CD14-positive monocyte (primary cell): ENCODE measurements at regions not wholly inside any gene's neighbourhood (a gene's known extent, or its start where the extent isn't known, plus 50 kb on each side); places are given as distances from the start of the nearest gene placed in this dataset.

ENCODE experiments used
- DNase-seq, 3 donors: peaks; one replicate each; pipeline ENCODE4 v3.0.0-alpha.2; 2011 to 2022
- H2AFZ ChIP-seq: 2 replicates; pipeline ENCODE4 v1.6.0; 2012; ENCODE audit warnings: mild to moderate bottlenecking, low read depth, low read length, inconsistent platforms; ENCODE audit not compliant: insufficient read depth, poor library complexity, severe bottlenecking
- H3K27ac ChIP-seq, 2 donors: 1 replicate in 1 of 2; 2 replicates in 1 of 2; pipeline ENCODE4 v1.5.1; 2012 to 2013; ENCODE audit warnings: low read length in 2 of 2, control low read depth in 1 of 2, inconsistent platforms in 1 of 2, low read depth in 1 of 2, mild to moderate bottlenecking in 1 of 2
- H3K27me3 ChIP-seq, 2 donors: one replicate each; pipeline versions ENCODE4 v1.6.0 to v1.6.1; 2011 to 2013; ENCODE audit warnings: low read length in 2 of 2; ENCODE audit not compliant: control insufficient read depth in 2 of 2, insufficient read depth in 2 of 2
- H3K36me3 ChIP-seq, 2 donors: replicated peaks in 1 of 2; 1 replicate in 1 of 2; 2 replicates in 1 of 2; pipeline versions ENCODE4 v1.5.1 to v1.6.1; 2012 to 2013; ENCODE audit warnings: low read length in 2 of 2, control low read depth in 1 of 2, inconsistent platforms in 1 of 2, mild to moderate bottlenecking in 1 of 2; ENCODE audit not compliant: insufficient read depth in 2 of 2, control insufficient read depth in 1 of 2
- H3K4me1 ChIP-seq, 2 donors: 1 replicate in 1 of 2; 2 replicates in 1 of 2; pipeline versions ENCODE4 v1.5.1 to v1.6.1; 2012 to 2013; ENCODE audit warnings: low read length in 2 of 2, control low read depth in 1 of 2, inconsistent platforms in 1 of 2, mild to moderate bottlenecking in 1 of 2, moderate library complexity in 1 of 2; ENCODE audit not compliant: insufficient read depth in 2 of 2, control insufficient read depth in 1 of 2
- H3K4me2 ChIP-seq: replicated peaks from 2 replicates; pipeline ENCODE3; 2012; ENCODE audit warnings: low read length, moderate library complexity, mild to moderate bottlenecking; ENCODE audit not compliant: poor library complexity, severe bottlenecking; ENCODE audit errors: extremely low read depth
- H3K4me3 ChIP-seq, 3 experiments: fragments of 200-600 bp in 1 of 3; sonication (generic) in 1 of 3; replicated peaks in 1 of 3; 1 replicate in 2 of 3; 2 replicates in 1 of 3; pipeline ENCODE4 v1.5.1; 2011 to 2013; ENCODE audit warnings: low read length in 3 of 3, mild to moderate bottlenecking in 3 of 3, control low read depth in 2 of 3, low read depth in 2 of 3, inconsistent platforms in 1 of 3, moderate library complexity in 1 of 3
- H3K79me2 ChIP-seq: 2 replicates; pipeline ENCODE4 v1.6.0; 2012; ENCODE audit warnings: mild to moderate bottlenecking, control low read depth, inconsistent platforms, low read length, moderate library complexity; ENCODE audit not compliant: insufficient read depth
- H3K9ac ChIP-seq: 2 replicates; pipeline ENCODE4 v1.6.0; 2017; ENCODE audit warnings: low read length, mild to moderate bottlenecking; ENCODE audit not compliant: insufficient read depth, poor library complexity, severe bottlenecking
- H3K9me3 ChIP-seq, 2 donors: replicated peaks in 1 of 2; 1 replicate in 1 of 2; 2 replicates in 1 of 2; pipeline versions ENCODE4 v1.5.1 to v1.6.1; 2012 to 2013; ENCODE audit warnings: low read length in 2 of 2, control low read depth in 1 of 2; ENCODE audit not compliant: control insufficient read depth in 1 of 2, insufficient read depth in 1 of 2
- H4K20me1 ChIP-seq: 2 replicates; pipeline ENCODE4 v1.6.0; 2012; ENCODE audit warnings: mild to moderate bottlenecking, low read length, control low read depth, moderate library complexity; ENCODE audit not compliant: insufficient read depth
- H3K27ac Mint-ChIP-seq, 7 donors: one replicate each; pipeline ENCODE4 v1.8.0; 2020; ENCODE audit warnings: mild to moderate bottlenecking in 7 of 7, mixed read lengths in 7 of 7, moderate library complexity in 6 of 7, inconsistent platforms in 2 of 7
- H3K27me3 Mint-ChIP-seq, 3 donors: one replicate each; pipeline ENCODE4 v1.8.0; 2021 to 2022; ENCODE audit warnings: low read depth in 3 of 3, mild to moderate bottlenecking in 3 of 3, mixed read lengths in 3 of 3, moderate library complexity in 3 of 3, inconsistent platforms in 1 of 3
- H3K36me3 Mint-ChIP-seq, 2 donors: one replicate each; pipeline ENCODE4 v1.8.0; 2020; ENCODE audit warnings: mixed read lengths in 2 of 2, inconsistent platforms in 1 of 2, mild to moderate bottlenecking in 1 of 2
- H3K4me1 Mint-ChIP-seq: one replicate; pipeline ENCODE4 v1.8.0; 2020; ENCODE audit warnings: mild to moderate bottlenecking, mixed read lengths
- H3K4me3 Mint-ChIP-seq, 2 donors: one replicate each; pipeline ENCODE4 v1.8.0; 2020; ENCODE audit warnings: mild to moderate bottlenecking in 2 of 2, mixed read lengths in 2 of 2, moderate library complexity in 1 of 2
- H3K9me3 Mint-ChIP-seq, 7 donors: one replicate each; pipeline ENCODE4 v1.8.0; 2020 to 2022; ENCODE audit warnings: mixed read lengths in 7 of 7, mild to moderate bottlenecking in 6 of 7, moderate library complexity in 6 of 7, inconsistent platforms in 2 of 7
- CTCF ChIP-seq: fragments of 200-600 bp; IDR thresholded peaks from one replicate; pipeline ENCODE4 v1.8.0; 2022; ENCODE audit warnings: antibody characterized with exemption, mild to moderate bottlenecking
- WGBS: methylation state at CpG from one replicate; pipeline ENCODE4 v1.1.5; 2013; ENCODE audit warnings: missing lambda C conversion rate; ENCODE audit not compliant: insufficient coverage; 5-methylcytosine and 5-hydroxymethylcytosine counted together
- intact Hi-C, 2 donors: fragments of 100-400 bp; cut with micrococcal nuclease; formaldehyde crosslinking; loops; one replicate each; pipeline versions ENCODE4 v1.15.0 to v1.15.1; 2023

GRCh38 chr5:174972291-174972690, 247.9 kb downstream of the MSX2 start:
- Histone ChIP-seq H3K4me2 (no peak overlapping the region), H3K27me3 (no peaks in the 10 kb centered on the region), H4K20me1 (no peaks in the 10 kb centered on the region), H3K36me3 (no peaks in the 10 kb centered on the region), H3K9ac (no peak overlapping the region), H3K9me3 (no peaks in the 10 kb centered on the region), H3K4me1 (no peaks in the 10 kb centered on the region), H3K27ac (no peak overlapping the region), H3K4me3 (no peak overlapping the region), H3K79me2 (no peaks in the 10 kb centered on the region), H2AFZ (no peak overlapping the region)
- DNase-seq, result no peak
- Mint-ChIP-seq H3K36me3 (no peaks in the 10 kb centered on the region), H3K9me3 (peaks cover 0 to 6% (median 2%) of the 10 kb centered on the region in 7 donors), H3K27me3 (peaks cover 0 to 2% (median 0%) of the 10 kb centered on the region in 3 donors), H3K4me1 (no peaks in the 10 kb centered on the region), H3K27ac (no peak overlapping the region), H3K4me3 (no peak overlapping the region)
- intact Hi-C loops, result no loop called here
- no peak for TF ChIP-seq CTCF
- no CpG with 5 or more reads among the region's 2 CpGs for WGBS

- no peaks in the 10 kb centered on the region for H3K4me1 ChIP-seq
- no peaks in the 10 kb centered on the region for H3K36me3 ChIP-seq
- H3K4me1 Mint-ChIP-seq, result no peaks in the 10 kb centered on the region
- intact Hi-C loops, result no loop called here
- no peaks in the 10 kb centered on the region for H3K27me3 ChIP-seq
- H3K9me3 Mint-ChIP-seq, result peaks cover 4 to 13% (median 8%) of the 10 kb centered on the region in 7 donors
- no peak overlapping the region for H3K4me3 ChIP-seq
- no peak for TF ChIP-seq CTCF
- no peak overlapping the region for H2AFZ ChIP-seq
- no peaks in the 10 kb centered on the region for H3K36me3 Mint-ChIP-seq
- H3K27me3 Mint-ChIP-seq, result no peaks in the 10 kb centered on the region
- H3K27ac ChIP-seq, result no peak overlapping the region
- no peak overlapping the region for H3K4me2 ChIP-seq
- no peak overlapping the region for H3K4me3 Mint-ChIP-seq
- no peak overlapping the region for H3K27ac Mint-ChIP-seq
- no peak for DNase-seq
- no peaks in the 10 kb centered on the region for H3K79me2 ChIP-seq
- peaks cover 0 to 7% of the 10 kb centered on the region in 2 donors for H3K9me3 ChIP-seq
- no peaks in the 10 kb centered on the region for H4K20me1 ChIP-seq
- no peak overlapping the region for H3K9ac ChIP-seq
These were observed 246.8 kb downstream of the MSX2 start for GRCh38 chr5:174971210-174971609.
